Fibroblast of mammary gland (primary cell): ENCODE measurements at regions not wholly inside any gene's neighbourhood (a gene's known extent, or its start where the extent isn't known, plus 50 kb on each side); places are given as distances from the start of the nearest gene placed in this dataset.
A peak's percentile ranks its signal among the peaks of the same experiment; 100 is the strongest.

Experiments
- DNase-seq: peaks from one replicate; pipeline ENCODE4 v3.0.0-alpha.2; 2010; ENCODE audit warnings: low read depth
- H3K4me3 ChIP-seq: 2 replicates; pipeline ENCODE4 v1.5.1; 2011; ENCODE audit warnings: low read depth, mild to moderate bottlenecking, low read length, moderate library complexity; ENCODE audit not compliant: control insufficient read depth
- TF ChIP-seq, protein P1 (sequence below): conservative IDR thresholded peaks from 2 replicates; pipeline ENCODE4 v1.5.1; 2011; ENCODE audit warnings: low read depth, low read length, inconsistent platforms; ENCODE audit not compliant: control insufficient read depth, insufficient read depth

DNA sequence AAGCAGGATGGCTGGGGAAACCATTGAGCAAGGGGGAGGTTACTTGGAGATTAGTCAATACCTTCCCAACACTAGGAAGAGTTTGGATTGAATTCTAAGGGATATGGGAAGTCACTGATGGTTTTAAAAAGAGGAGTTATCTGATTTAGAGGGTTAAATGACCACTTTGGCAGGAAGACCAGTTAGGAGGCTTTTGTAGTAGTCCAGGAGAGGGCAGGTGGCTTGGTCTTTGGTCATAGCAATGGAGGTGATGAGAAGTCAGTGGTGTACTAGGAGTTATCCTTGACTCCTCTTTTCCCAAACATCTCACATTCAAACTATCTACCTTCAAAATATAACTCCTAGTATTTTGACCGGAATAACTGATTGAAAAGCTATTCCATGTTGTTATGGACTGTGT lies 644.1 kb downstream of the UTRN start:
- no peak for DNase-seq
- TF ChIP-seq, protein P1, sequence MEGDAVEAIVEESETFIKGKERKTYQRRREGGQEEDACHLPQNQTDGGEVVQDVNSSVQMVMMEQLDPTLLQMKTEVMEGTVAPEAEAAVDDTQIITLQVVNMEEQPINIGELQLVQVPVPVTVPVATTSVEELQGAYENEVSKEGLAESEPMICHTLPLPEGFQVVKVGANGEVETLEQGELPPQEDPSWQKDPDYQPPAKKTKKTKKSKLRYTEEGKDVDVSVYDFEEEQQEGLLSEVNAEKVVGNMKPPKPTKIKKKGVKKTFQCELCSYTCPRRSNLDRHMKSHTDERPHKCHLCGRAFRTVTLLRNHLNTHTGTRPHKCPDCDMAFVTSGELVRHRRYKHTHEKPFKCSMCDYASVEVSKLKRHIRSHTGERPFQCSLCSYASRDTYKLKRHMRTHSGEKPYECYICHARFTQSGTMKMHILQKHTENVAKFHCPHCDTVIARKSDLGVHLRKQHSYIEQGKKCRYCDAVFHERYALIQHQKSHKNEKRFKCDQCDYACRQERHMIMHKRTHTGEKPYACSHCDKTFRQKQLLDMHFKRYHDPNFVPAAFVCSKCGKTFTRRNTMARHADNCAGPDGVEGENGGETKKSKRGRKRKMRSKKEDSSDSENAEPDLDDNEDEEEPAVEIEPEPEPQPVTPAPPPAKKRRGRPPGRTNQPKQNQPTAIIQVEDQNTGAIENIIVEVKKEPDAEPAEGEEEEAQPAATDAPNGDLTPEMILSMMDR, result no peak
- H3K4me3 ChIP-seq, result no peak overlapping the region

DNA sequence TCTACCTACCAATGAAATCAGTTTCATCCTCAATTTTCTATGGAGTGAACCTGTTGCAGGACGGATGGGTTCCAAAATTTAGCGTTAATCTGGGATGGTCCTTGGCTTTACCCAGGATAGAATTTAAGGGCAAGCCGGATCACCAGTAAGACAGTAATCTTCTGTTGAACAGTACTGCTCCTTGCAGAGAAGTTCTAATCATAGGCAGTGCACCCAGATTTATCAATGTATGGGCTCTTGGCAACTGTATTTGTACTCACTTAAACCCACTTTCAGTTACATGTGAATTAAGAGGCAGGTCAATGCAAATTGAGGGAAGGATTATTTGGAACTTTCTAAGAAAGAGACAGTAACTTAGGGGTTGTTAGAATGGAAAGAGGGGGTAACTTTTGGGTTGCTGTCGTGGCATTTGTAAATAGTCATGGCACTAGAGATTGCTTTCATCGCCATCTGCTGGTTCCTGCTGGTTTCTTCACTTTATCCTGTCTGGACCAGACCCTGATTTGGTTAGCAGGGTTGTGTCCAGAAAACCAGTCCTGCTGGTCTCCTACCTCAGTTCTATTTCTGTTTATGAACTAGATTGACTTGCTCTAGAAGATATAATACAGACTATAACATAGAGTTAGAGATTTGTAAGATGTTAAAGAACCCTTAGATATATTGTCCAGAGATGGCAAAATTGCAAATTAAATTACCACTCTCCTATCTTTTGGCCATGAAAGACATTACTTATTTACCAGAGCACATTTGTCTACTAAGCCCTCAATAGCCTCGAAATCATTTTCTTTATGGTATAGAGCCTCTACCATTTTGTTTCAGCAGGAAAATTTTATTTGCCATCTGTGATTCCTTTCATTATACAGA lies 646.3 kb downstream of the UTRN start:
- DNase-seq, result peak; percentile 57

DNA sequence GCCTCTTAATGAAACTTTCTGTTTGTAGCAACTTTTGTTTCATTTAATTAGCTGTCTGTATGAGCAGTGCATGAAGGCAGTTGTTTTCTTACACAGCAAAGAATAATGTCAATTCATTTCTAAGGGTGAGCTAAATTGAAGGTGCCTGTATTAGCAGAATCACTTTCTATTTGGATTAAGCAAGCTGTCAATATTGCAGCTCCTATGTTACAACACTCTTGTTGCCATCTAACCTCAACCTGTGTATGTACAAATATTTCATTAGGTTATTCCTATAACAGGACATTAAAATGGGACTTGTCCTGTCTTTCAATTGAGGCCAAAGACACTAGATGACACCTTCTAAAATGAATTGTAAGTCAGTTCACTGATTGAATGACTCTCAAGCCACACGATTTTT lies 647.5 kb downstream of the UTRN start:
- TF ChIP-seq, protein P1, result no peak
- no peak for DNase-seq
- no peak overlapping the region for H3K4me3 ChIP-seq

More for the DNA sequence above, 646.3 kb downstream of the UTRN start:
- H3K4me3 ChIP-seq, result no peak overlapping the region
- TF ChIP-seq, protein P1, result peak; percentile 79

DNA sequence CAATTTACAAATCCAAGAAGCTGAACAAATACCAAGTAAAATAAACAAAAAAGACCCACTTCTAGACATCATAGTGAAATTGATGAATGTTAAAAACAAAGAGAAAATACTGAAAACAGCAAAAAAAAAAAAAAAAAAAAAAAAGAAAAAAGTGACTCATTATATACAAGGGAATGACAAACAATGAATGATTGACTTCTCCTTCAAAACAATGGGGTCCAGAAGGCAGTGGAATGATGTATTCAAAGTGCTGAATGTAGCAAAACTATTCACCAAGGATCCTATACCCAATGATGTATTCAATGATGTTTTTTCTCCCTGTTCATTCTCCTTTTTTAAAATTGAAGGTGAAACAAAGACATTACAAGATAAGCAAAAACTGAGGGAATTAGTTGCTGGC lies 650.0 kb downstream of the UTRN start:
- no peak overlapping the region for H3K4me3 ChIP-seq
- DNase-seq, result no peak
- TF ChIP-seq, protein P1, result no peak

DNA sequence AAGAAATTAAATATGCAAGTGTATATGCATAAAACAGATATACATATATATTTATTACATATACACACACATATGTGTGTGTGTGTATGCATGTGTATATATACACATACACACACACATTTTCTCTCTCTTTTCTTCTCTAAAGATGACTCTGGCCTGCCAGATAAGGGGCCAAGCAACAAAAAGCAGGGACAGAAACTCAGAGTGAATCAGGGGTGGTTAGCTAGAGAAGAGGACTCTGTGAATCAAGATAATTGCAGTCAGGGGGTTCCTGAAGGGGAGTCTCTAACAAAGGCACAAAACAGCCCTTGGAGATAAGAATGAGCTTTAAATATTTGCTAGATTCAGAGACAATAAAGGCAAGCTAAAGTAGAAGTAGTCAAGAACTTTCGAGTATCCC lies 650.5 kb downstream of the UTRN start:
- DNase-seq, result no peak
- H3K4me3 ChIP-seq, result no peak overlapping the region
- TF ChIP-seq, protein P1, result no peak

DNA sequence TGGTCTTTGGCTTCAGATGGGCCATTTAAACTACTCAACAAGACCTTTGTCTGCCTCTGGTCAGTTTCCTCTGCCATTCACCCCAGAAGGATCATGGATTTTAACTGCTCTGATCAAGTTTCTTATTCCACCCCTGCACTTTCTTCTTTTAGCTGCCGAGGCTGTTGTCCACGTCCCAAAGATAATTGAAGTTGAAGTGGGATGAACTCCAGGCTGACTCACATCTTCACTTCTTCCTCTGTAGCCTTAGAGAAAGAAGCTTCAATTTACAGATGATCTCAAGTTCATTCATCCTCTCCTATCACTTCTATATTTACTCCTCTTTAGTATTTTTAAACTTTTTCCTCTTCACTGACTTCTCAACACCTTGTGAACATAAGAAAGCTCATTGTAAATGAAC lies 651.6 kb downstream of the UTRN start:
- TF ChIP-seq, protein P1, result no peak
- no peak overlapping the region for H3K4me3 ChIP-seq
- DNase-seq, result peak; percentile 50

DNA sequence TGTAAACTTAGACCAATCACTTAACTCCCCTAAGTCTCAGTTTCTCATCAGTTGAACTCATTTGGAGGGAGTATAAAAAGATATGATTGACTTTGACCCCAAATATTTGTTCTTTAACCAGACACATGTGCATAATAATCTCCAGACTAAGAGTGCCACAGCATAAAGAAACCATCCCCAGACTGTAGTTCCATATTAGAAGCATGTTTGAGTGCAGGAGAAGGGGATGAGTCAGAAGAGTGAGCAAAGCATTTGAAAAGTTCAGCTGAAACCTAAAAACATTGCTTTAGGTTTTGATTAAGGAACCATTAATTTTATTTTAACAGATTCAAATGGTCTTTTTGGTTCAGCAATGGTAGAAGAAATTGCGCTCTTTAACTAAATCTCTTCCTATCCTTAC lies 654.8 kb downstream of the UTRN start:
- peak; percentile 35 for DNase-seq
- TF ChIP-seq, protein P1, result no peak
- H3K4me3 ChIP-seq, result no peak overlapping the region
